ENCODE measurements at regions not wholly inside any gene's neighbourhood (a gene's known extent, or its start where the extent isn't known, plus 50 kb on each side); places are given as distances from the start of the nearest gene placed in this dataset.

DNA sequence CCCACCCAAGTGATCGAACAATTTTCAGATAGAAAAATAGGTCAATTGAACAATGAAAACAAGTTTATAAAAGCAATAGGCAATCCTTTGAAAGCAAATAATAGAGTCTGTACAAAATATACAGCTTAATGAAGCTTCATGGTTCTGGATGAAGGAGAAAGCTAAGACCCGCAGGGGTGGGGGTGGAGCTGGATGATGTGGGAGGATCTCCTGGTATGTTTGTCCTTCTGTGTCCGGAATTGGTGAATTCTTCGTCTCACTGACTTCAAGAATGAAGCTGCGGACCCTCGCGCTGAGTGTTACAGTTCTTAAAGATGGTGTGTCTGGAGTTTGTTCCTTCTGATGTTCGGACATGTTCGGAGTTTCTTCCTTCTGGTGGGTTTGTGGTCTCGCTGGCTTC, 149.9 kb downstream of the NXNL2 start:
- TF ChIP-seq EZH2 (optimal IDR thresholded peaks at IDR 0.05; ENCODE audit: low read depth, low read length) (no peak), EZH2phosphoT487 (IDR thresholded peaks at IDR 0.05; ENCODE audit: low read length) (no peak)
- TF ChIP-seq, protein P1, sequence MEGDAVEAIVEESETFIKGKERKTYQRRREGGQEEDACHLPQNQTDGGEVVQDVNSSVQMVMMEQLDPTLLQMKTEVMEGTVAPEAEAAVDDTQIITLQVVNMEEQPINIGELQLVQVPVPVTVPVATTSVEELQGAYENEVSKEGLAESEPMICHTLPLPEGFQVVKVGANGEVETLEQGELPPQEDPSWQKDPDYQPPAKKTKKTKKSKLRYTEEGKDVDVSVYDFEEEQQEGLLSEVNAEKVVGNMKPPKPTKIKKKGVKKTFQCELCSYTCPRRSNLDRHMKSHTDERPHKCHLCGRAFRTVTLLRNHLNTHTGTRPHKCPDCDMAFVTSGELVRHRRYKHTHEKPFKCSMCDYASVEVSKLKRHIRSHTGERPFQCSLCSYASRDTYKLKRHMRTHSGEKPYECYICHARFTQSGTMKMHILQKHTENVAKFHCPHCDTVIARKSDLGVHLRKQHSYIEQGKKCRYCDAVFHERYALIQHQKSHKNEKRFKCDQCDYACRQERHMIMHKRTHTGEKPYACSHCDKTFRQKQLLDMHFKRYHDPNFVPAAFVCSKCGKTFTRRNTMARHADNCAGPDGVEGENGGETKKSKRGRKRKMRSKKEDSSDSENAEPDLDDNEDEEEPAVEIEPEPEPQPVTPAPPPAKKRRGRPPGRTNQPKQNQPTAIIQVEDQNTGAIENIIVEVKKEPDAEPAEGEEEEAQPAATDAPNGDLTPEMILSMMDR (IDR thresholded peaks at IDR 0.05; ENCODE audit: low read length) = no peak
